T-helper 9 cell (primary cell): ENCODE measurements at regions not wholly inside any gene's neighbourhood (a gene's known extent, or its start where the extent isn't known, plus 50 kb on each side); places are given as distances from the start of the nearest gene placed in this dataset.

Source experiments
- DNase-seq: peaks from one replicate; pipeline ENCODE4 v3.0.0-alpha.2; 2020

DNA sequence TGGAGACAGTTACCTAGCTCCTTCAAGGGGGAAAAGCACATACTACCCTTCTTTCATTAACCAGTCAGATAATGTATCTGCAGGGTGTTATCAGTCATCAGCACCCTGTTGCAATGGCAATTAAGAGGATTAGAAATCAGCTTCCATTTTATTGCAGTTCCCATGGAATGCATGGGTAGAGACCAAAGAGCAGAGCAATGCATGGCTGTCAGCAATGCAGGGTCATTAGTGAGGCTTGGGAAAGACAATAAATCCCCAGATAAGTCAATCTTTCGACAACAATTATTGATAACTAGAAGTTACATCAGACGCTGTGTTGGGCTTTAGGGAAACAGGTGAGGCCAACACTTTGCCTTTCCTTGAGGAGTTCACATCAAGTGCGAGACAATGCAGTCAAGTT lies 150.9 kb downstream of the MAFB start:
- DNase-seq = no peak

DNA sequence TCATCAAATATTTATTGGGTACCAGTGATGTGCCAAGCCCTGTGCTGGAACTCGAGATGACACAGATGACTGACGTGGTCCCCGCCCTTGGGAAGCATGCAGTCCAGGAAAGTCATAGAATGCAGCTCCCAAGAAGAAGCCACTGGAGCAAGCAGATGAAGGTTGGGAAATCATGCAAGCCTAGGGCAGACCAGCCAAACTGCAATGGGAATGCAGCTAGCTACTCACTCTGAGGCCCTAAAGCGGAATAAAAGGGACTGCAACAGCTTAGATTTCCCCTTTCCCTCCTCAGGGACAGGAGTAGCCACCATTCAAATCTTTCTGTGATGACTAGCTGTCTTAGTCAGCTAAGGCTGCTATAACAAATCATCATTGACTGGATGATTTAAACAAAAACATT lies 152.2 kb downstream of the MAFB start:
- no peak for DNase-seq

DNA sequence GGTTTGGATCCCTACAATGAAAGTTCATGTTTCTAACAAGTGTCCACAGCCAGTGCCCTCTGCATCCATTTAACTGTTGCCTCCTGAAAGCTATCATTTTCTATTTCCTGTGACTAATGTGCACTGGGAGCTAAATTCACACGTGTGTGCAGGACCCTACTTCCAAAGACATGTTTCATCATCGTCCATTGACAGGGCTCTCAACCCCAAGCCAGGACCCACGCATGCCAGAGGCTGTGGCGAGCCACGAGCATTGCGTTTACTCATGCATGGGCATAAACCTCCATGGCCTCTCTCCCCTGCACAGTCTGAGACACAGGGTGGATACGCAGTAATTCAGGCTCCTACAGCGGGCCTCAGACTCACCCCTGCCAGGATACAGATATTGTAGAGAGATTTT lies 153.2 kb downstream of the MAFB start:
- no peak for DNase-seq

DNA sequence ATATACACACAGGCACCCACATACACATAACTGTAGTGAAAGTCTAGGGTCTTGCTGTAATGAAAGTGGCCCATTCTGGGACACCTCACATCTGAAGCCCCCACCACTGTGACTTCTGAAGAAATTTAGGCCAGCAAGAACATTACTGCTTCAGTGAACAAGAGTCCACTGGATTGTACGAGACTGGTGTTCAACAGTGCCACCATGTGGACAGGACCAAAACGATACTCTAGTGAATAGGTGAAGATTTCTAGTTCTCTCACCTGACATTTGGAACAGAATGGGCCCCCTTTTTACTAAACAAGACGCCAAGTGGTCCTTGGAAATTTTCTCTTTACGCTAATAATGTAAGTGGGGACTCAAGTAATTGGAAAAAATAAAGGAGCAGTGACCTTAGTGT lies 156.9 kb downstream of the MAFB start:
- DNase-seq = no peak

DNA sequence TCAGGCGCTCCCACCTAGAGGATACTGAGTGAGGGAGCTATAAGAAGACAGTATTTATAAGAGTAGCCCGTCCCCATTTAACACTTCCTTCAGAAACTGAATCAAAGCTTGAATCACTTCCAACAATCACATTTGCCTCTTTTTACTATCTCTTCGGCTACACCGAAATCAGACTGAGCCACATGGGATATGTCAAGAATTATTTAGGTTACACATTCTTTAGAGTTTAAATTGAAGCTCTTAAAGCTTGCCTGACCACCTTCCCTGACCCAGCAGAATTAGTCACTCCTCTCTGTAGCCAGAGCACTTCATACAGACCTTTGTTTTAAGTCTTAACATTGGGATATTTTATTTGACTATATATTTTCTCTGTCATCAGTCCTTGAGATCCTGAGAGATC lies 163.7 kb downstream of the MAFB start:
- DNase-seq = no peak

DNA sequence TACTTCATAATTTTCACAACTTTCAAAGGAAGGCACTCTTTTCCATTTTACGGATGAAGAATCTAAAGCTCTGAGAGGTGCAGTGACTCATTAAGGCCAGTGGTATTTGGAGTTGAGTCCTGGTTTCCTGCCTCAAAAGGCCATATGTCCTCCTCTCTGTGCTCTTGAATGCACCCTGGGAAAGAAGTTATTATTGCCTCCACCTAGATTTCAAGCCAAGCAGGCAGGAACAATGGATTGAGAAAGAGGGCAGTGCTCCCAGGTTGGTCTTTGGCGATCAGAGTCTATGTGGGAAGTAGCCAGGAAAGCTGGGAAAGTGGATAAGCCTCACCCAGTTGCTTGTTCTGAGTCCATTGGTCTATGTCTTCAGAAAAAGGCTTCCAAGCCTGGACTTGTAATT lies 165.0 kb downstream of the MAFB start:
- DNase-seq = no peak

DNA sequence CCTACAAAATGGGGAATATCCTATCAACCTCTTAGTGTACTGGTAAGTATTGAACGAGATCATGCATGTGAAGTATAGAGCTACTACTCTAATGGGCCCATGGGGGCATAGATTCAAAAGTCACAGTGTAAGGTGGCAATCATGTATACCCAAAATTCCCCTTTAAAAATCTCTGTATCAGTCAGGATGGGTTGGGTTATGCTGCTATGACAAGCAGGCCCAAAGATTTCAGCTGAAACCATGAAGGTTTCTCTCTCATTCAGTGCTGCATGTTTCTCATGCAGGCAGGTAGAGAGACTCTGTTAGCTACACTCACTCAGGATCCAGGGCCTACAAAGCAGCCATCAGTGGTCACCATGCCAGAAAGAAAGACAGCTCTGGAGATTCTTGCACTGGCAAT lies 166.6 kb downstream of the MAFB start:
- no peak for DNase-seq

DNA sequence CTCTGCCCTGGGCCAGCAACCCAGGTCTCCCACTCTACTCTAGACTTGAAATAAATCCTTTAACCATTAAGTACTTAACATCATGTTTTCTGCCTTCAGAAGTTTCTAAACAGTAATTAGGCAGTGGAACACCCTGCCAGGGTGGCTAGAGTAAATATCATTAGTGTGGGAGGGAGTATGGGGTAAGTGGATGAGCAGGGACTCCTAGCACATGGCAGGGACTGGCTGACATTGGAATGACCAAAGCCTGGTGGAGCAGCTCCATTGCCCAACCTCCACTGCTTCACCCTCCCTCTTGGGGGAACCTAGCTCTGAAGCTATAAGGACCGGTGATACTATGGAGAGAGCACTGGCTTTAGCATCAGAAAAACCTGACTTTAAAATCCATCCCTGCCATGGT lies 167.1 kb downstream of the MAFB start:
- DNase-seq = no peak

DNA sequence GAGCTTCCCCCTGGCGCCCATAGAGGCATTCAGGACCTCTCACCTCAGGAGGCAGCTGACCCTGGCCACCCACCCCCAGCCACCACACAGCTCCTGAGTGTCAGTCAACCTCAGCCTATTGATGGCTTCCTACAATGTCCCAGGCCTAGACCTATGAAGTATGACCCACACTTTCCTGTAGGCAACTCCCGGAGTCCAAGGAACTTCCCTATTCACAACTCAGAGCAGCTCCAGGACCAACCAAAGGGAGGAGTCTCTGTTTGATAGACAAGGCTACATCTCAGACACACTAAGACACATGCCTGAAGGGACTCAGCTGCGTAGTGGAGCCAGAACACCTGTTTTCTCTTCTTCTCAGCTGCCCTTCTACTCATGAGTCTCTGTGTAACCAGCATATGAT lies 169.1 kb downstream of the MAFB start:
- DNase-seq = no peak

DNA sequence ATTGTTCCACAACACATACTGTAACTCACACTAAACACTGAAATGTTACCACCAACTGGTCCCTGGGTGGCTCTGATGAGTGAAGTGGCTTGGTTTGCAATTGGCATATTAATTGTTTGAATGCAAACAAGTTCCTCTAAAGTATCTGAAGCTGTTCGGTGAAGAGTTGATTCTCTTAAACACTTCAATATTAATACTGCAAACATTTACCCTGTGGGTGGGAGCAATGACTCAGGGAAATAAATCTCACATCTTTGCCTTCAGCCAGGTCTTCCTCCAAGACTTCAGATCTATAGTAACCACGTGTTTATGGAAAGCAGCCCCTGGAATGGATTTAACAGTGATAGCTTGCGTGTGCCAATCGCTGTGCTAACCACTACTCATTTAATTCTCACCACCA lies 176.0 kb downstream of the MAFB start:
- no peak for DNase-seq

DNA sequence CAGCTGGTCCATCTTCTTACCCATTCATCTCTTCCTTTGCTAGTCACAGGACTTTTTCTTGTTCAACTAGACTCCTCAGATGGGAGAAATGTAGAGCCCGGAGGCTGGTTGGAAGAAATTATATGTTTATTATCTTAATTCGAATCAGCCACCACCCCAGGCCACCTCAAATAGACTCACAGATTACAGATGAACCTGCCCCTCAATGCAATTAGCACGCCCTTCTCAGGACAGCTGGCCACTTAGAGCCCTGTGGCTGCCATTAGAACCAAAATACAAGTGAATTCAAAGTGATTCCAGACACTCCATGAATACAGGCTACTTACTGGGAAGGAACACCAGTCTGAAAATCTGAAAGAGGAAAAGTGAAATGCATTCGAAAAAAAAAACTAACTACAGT lies 176.4 kb downstream of the MAFB start:
- DNase-seq = no peak

DNA sequence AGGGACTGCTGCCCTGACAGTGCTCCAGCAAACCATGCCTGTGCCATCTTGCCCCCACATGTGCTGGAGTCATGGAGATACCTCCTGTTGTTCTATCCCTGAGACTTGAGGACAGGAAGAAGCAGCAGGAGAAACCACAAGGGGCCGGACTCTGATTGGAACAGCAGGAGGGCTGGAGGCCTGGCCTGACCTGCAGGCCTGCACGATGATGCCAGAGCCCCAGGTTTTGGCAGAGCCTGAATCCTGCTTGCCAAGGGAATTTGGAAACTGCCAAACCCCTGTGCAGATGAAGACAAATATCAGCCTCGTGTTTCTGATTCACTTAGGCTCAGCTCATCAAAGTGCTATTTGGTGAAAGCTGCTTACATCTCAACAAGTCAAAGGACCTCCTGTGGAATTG lies 177.6 kb downstream of the MAFB start:
- DNase-seq = no peak

DNA sequence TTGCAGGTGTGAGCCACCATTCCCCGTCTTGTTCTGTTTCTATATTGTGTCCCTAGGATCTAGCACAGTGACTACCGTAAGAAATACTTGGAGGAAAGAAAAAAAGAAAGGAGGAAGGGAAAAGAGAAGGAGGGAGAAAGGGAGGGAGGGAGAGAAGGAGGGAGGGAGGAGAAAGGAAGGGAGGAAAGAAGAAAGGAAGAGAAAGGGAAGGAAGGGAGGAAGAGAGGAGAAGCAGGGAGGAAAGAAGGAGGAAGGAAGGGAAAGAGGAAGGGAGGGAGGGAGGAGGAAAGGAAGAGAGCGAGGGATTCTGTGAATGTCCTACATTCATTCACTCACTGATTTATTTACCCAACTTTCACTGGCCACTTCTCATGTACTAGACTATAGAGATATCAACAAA lies 178.4 kb downstream of the MAFB start:
- no peak for DNase-seq

DNA sequence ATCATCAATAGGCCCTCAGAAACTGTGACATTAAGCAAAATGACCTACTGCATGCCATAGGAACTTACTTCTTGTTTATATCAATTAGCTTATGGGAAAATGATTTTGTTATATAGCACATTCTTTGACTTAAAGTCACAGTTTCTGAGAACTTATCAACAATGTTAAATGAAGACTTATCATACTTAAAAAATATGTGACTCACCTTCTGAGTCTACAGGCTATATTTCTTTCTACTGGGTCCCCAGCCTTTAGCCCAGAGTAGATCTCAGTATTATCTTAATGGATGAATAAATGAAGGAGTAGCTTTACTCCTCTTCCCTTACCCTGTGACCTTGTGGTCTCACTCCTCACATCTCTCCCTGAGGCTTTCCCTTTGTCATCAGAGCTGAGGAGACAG lies 180.2 kb downstream of the MAFB start:
- DNase-seq = no peak

DNA sequence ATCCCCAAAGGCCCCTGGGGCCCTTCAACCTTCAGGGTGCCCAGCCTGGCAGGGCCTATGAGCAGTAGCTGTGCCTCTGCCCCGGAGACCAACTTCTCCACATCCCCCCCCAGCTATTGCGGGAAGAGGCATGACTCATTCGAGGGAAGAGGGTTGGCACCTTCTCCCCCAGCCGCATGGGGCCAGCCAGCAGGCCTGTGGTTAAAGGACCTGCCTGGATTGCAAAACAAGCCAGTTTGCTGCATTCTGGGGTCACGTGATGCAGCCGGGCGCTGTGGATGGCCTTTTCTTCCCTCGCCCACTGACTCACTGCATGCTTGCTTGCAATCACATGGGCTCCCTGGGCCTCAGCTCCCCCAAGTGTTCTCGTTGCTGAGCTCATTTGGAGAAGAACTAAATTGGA lies 182.5 kb downstream of the MAFB start:
- DNase-seq = no peak

DNA sequence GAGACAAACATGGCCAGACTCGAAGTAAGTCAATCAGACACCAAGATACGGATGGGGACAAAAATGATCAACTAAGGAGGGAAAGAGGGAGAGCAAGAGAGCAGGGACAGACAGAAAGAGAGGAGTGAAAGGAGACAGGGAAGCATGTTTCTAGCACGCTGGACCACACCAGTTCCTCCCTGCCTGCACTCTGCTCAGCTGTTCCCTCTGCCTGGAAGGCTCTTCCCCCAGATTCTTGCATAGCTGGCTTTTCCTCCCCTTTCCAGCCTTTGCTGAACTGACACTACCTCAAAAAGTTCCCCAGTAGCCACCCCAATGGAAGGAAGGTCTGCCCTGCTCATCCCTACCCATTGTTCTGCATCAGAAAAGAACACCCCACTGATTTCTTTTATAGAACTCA lies 185.9 kb downstream of the MAFB start:
- no peak for DNase-seq

DNA sequence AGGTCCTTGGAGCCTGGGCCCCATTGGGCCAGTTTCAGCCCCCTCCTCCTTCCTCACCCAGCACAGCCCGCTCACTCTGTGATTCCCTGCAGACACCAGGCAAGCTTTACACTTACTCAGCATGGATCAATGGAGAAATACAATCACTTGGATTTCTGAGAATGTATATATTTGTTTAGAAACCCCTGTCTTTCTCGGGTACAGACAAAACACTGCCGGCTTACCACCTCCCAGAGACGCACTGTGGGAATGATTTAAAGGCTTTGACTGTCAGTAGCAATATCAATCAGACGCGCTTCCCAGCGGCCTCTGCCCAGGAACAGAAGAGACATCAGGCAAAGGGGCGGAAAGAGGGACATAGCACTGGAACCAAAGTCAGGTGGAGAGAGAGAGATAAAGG lies 186.5 kb downstream of the MAFB start:
- no peak for DNase-seq

DNA sequence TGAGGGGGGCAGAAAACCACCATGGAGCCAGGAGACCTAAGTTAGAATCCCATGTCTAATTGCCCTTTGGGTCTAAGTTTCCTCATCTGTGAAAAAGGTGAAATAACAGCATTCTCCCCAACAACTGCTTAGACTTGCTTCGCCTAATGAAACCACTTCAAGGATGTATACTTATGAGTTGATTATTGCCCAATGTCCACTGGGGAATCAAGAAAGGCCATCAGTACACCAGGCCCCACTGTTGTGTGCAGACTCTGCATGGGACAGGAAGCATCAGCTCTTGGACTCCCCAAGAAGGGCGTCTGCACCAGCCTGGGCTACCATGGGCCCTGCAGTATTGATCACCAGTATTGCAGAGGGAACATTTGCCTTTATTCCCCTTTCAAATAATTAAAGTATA lies 189.6 kb downstream of the MAFB start:
- DNase-seq = no peak

DNA sequence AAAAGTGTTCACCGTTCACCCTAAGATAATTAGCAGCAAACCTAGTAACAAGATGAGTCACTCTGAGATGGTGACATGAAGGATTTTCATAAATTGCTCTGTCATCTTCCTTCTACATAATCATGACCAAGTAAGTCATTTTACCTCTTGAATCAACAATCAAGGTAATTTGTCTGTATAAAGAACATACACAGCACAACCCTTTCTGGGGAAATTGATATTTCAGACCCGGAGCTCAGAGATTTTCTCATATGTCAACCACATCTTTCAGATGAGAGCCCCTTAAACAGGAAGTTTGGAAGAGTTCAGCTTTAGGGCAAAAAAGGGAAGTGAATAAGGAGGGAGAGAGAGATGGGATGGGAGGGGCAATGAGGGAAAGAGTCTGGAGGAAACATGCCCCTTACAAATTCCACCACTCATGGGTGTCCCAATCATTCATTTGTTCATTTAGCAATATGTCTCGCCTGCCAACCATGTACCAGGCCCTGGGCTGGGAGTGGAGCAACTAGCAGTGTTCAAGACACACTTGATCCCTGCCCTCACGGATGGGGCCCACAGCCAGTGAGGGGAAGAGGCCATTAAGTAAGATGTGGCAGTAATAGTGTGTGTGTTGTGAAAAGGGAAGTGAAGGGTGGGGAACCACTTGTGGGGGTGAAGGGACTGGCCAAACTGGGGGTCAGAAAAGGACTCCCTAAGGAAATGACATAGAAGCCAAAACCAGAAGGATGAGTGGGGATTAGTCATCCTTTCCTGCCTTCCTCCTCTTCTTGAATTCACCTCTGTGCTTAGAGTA lies 190.9 kb downstream of the MAFB start:
- DNase-seq = no peak

DNA sequence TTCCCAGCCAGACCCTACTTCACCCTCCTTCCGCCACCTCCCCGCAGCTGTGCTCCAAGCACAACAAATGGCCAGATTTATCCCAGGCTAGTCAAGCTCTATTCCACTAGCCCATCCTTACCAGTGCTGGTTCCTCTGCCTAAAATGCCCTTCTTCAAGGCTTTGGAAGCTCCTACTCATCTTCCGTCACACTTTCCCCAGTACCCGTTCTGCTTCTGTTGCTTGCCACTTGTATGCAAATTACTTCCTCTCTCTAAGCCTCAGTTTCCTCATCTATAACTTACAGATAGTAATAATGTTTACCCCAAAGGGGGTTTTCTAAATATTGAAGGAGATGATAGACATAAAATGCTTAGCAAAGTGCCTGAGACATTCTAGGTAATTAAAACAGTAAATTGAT lies 193.1 kb downstream of the MAFB start:
- DNase-seq = no peak

DNA sequence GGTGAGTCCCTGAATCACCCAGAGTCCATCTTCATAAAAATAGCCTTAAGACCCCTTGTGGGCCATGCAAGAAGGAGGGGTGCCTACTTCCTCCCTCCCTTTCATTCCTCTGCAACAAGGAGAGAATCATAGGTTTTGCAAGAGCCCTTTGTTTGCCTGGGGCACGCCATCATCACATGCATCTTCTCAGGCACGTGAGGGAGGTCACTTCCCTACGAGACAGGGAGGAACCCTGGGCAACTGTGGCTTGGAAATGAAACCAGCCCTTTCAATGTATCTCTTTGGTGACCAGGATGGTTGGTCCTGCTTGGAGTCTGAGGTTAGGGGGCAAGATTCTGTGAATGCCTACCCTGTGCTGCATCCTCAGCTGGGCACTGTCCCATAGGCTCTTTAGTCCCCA lies 194.8 kb downstream of the MAFB start:
- no peak for DNase-seq

DNA sequence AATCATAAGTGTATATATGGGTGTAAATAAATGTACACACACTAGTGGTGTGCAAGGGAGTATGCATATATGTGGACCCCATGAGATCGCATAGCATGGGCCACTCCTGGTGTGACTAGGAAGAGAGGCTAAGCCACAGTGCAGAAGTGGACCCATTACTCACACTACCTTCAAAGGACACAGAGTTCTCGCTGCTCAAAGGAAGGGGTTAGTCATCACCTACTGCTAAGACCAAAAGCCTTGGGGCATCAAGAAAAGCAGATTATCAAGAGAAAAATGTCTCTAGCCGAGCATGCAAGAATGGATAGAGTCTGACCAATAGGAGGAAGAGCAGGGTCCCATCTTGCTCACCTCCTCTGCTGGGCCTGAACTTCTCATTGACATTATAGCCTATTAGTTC lies 195.5 kb downstream of the MAFB start:
- DNase-seq = no peak

DNA sequence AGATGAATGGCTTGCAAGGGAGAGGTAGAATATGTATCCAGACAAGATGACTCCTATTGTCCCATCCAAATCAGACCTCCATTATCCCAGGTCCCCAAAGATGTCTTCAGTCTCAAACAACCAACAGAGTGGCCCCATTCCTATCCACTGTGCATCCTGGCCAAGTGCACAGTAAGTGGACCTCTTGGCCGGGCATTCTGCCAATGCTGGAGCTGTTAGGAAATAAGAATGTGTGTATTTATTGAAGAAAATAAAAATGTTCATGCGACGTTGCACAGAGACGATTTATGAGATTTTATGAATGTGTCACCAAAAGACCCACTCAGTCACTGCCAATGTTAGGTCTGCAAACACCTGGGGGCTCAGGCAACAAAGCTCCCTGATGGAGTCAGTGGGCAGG lies 196.0 kb downstream of the MAFB start:
- DNase-seq = no peak

DNA sequence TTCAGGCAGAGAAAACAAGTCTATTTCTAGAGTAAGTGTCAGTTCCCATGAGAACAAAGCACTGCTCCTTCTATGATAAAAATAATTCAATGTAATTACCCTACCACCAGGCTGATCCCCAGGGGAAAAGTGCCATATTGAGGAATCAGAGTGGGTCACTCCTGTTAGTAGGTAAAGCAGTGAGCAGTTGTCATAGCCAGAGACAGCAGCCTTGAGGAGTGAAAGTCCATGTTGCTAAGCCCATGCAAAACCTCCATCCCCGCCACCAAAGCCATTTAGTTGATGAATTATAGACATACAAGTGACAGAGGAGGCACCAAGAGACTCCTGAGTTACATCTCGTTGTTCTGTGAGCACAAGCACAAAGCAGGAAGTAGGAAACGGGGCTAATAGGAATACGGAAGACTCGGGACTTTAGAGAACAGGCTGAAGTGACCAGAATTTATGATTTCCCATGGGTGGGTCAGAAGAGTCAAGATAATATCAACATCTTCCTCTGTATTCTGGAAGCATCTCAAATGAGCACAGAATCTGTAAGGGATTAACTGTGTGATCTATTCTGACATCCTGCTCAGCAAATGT lies 197.9 kb downstream of the MAFB start:
- DNase-seq = no peak

DNA sequence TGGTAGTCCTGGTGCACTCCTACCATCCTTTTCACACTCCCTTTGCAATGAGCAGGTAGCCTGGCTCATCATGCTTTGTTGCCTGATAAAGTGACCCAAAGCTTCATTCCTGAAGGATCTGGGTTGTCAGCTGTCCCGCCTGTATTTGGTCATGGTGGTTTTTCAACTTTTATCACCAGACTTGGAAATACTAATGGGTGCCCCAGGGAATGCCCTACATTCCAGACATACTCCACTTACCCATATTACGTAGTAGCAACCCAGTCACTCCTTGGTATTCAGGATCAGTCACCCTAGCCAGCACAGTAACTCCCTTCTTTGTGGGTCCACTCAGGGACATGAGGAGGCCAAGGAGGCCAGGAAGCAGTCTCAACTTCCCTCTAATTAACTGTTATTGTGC lies 199.2 kb downstream of the MAFB start:
- no peak for DNase-seq
